ENCODE measurements at regions not wholly inside any gene's neighbourhood (a gene's known extent, or its start where the extent isn't known, plus 50 kb on each side); places are given as distances from the start of the nearest gene placed in this dataset.

- Histone ChIP-seq H3K9ac (ENCODE audit: low read depth, low read length) (no peak overlapping the region), H3K9me3 (ENCODE audit: insufficient read depth, low read depth, low read length) (no peaks in the 10 kb centered on the region; the same call in 1 of the 2 replicates), H3K27me3 (ENCODE audit: insufficient read depth, low read length) (no peaks in the 10 kb centered on the region), H3K27ac (ENCODE audit: low read length) (no peak overlapping the region), H3K36me3 (ENCODE audit: insufficient read depth, low read depth, low read length) (no peaks in the 10 kb centered on the region), H3K4me3 (ENCODE audit: low read length) (no peak overlapping the region), H3K4me1 (ENCODE audit: insufficient read depth, low read length) (no peaks in the 10 kb centered on the region)
These were observed 339.0 kb downstream of the RWDD3 start for GRCh38 chr1:95572962-95573361.

- Histone ChIP-seq H3K9ac (ENCODE audit: low read depth, low read length) (no peak overlapping the region), H3K9me3 (ENCODE audit: insufficient read depth, low read depth, low read length) (no peaks in the 10 kb centered on the region; the same call in 1 of the 2 replicates), H3K4me1 (ENCODE audit: insufficient read depth, low read length) (no peaks in the 10 kb centered on the region), H3K27me3 (ENCODE audit: insufficient read depth, low read length) (no peaks in the 10 kb centered on the region), H3K27ac (ENCODE audit: low read length) (no peak overlapping the region), H3K4me3 (ENCODE audit: low read length) (no peak overlapping the region), H3K36me3 (ENCODE audit: insufficient read depth, low read depth, low read length) (no peaks in the 10 kb centered on the region)
These were observed 341.3 kb downstream of the RWDD3 start for GRCh38 chr1:95575291-95575690.

GRCh38 chr1:95578462-95578861 lies 344.5 kb downstream of the RWDD3 start:
- no peak overlapping the region for H3K9ac ChIP-seq (ENCODE audit: low read depth, low read length)
- no peak overlapping the region for H3K4me3 ChIP-seq (ENCODE audit: low read length)
- no peak overlapping the region for H3K27ac ChIP-seq (ENCODE audit: low read length)
- H3K4me1 ChIP-seq (ENCODE audit: insufficient read depth, low read length), result peaks cover 13% of the 10 kb centered on the region; the same call in 1 of the 2 replicates
- H3K27me3 ChIP-seq (ENCODE audit: insufficient read depth, low read length), result no peaks in the 10 kb centered on the region
- H3K36me3 ChIP-seq (ENCODE audit: insufficient read depth, low read depth, low read length), result no peaks in the 10 kb centered on the region
- no peaks in the 10 kb centered on the region for H3K9me3 ChIP-seq (ENCODE audit: insufficient read depth, low read depth, low read length)

- H3K9ac ChIP-seq (ENCODE audit: low read depth, low read length), result no peak overlapping the region
- H3K4me1 ChIP-seq (ENCODE audit: insufficient read depth, low read length), result peaks cover 19% of the 10 kb centered on the region
- H3K36me3 ChIP-seq (ENCODE audit: insufficient read depth, low read depth, low read length), result no peaks in the 10 kb centered on the region
- H3K4me3 ChIP-seq (ENCODE audit: low read length), result peak overlapping the region; percentile 5; the same call in 1 of the 2 replicates
- no peak overlapping the region for H3K27ac ChIP-seq (ENCODE audit: low read length)
- H3K9me3 ChIP-seq (ENCODE audit: insufficient read depth, low read depth, low read length), result no peaks in the 10 kb centered on the region
- H3K27me3 ChIP-seq (ENCODE audit: insufficient read depth, low read length), result no peaks in the 10 kb centered on the region
These were observed 348.2 kb downstream of the RWDD3 start for GRCh38 chr1:95582191-95582590.

- no peak overlapping the region for H3K9ac ChIP-seq (ENCODE audit: low read depth, low read length)
- no peak overlapping the region for H3K27ac ChIP-seq (ENCODE audit: low read length)
- H3K4me1 ChIP-seq (ENCODE audit: insufficient read depth, low read length), result peaks cover 19% of the 10 kb centered on the region
- H3K4me3 ChIP-seq (ENCODE audit: low read length), result peak overlapping the region; percentile 5; the same call in 1 of the 2 replicates
- H3K27me3 ChIP-seq (ENCODE audit: insufficient read depth, low read length), result no peaks in the 10 kb centered on the region
- H3K36me3 ChIP-seq (ENCODE audit: insufficient read depth, low read depth, low read length), result no peaks in the 10 kb centered on the region
- no peaks in the 10 kb centered on the region for H3K9me3 ChIP-seq (ENCODE audit: insufficient read depth, low read depth, low read length)
These were observed 348.7 kb downstream of the RWDD3 start for GRCh38 chr1:95582746-95583145.

- Histone ChIP-seq H3K4me1 (ENCODE audit: insufficient read depth, low read length) (peaks cover 19% of the 10 kb centered on the region), H3K27ac (ENCODE audit: low read length) (no peak overlapping the region), H3K4me3 (ENCODE audit: low read length) (no peak overlapping the region), H3K9me3 (ENCODE audit: insufficient read depth, low read depth, low read length) (no peaks in the 10 kb centered on the region), H3K36me3 (ENCODE audit: insufficient read depth, low read depth, low read length) (no peaks in the 10 kb centered on the region), H3K27me3 (ENCODE audit: insufficient read depth, low read length) (no peaks in the 10 kb centered on the region), H3K9ac (ENCODE audit: low read depth, low read length) (no peak overlapping the region)
These were observed 349.7 kb downstream of the RWDD3 start for GRCh38 chr1:95583661-95584210.

GRCh38 chr1:95584315-95584714 lies 350.3 kb downstream of the RWDD3 start:
- H3K27ac ChIP-seq (ENCODE audit: low read length), result no peak overlapping the region
- H3K9me3 ChIP-seq (ENCODE audit: insufficient read depth, low read depth, low read length), result no peaks in the 10 kb centered on the region
- H3K36me3 ChIP-seq (ENCODE audit: insufficient read depth, low read depth, low read length), result no peaks in the 10 kb centered on the region
- H3K9ac ChIP-seq (ENCODE audit: low read depth, low read length), result no peak overlapping the region
- H3K4me3 ChIP-seq (ENCODE audit: low read length), result no peak overlapping the region
- H3K4me1 ChIP-seq (ENCODE audit: insufficient read depth, low read length), result peaks cover 19% of the 10 kb centered on the region
- H3K27me3 ChIP-seq (ENCODE audit: insufficient read depth, low read length), result no peaks in the 10 kb centered on the region

- Histone ChIP-seq H3K9me3 (ENCODE audit: insufficient read depth, low read depth, low read length) (no peaks in the 10 kb centered on the region), H3K27ac (ENCODE audit: low read length) (no peak overlapping the region), H3K4me3 (ENCODE audit: low read length) (no peak overlapping the region), H3K9ac (ENCODE audit: low read depth, low read length) (no peak overlapping the region), H3K4me1 (ENCODE audit: insufficient read depth, low read length) (no peaks in the 10 kb centered on the region; the same call in 1 of the 2 replicates), H3K27me3 (ENCODE audit: insufficient read depth, low read length) (no peaks in the 10 kb centered on the region), H3K36me3 (ENCODE audit: insufficient read depth, low read depth, low read length) (no peaks in the 10 kb centered on the region)
These were observed 370.8 kb downstream of the RWDD3 start for GRCh38 chr1:95604771-95605170.

- Histone ChIP-seq H3K9me3 (ENCODE audit: insufficient read depth, low read depth, low read length) (no peaks in the 10 kb centered on the region), H3K36me3 (ENCODE audit: insufficient read depth, low read depth, low read length) (no peaks in the 10 kb centered on the region), H3K9ac (ENCODE audit: low read depth, low read length) (no peak overlapping the region), H3K27me3 (ENCODE audit: insufficient read depth, low read length) (no peaks in the 10 kb centered on the region), H3K27ac (ENCODE audit: low read length) (no peak overlapping the region), H3K4me1 (ENCODE audit: insufficient read depth, low read length) (no peaks in the 10 kb centered on the region; the same call in 1 of the 2 replicates), H3K4me3 (ENCODE audit: low read length) (no peak overlapping the region)
These were observed 380.2 kb downstream of the RWDD3 start for GRCh38 chr1:95614197-95614596.

- no peaks in the 10 kb centered on the region; the same call in 1 of the 2 replicates for H3K4me1 ChIP-seq (ENCODE audit: insufficient read depth, low read length)
- H3K36me3 ChIP-seq (ENCODE audit: insufficient read depth, low read depth, low read length), result no peaks in the 10 kb centered on the region
- H3K4me3 ChIP-seq (ENCODE audit: low read length), result no peak overlapping the region
- H3K9me3 ChIP-seq (ENCODE audit: insufficient read depth, low read depth, low read length), result no peaks in the 10 kb centered on the region
- no peak overlapping the region for H3K9ac ChIP-seq (ENCODE audit: low read depth, low read length)
- H3K27ac ChIP-seq (ENCODE audit: low read length), result no peak overlapping the region
- H3K27me3 ChIP-seq (ENCODE audit: insufficient read depth, low read length), result no peaks in the 10 kb centered on the region
These were observed 381.4 kb downstream of the RWDD3 start for GRCh38 chr1:95615421-95615820.

- no peak overlapping the region for H3K4me3 ChIP-seq (ENCODE audit: low read length)
- no peak overlapping the region for H3K9ac ChIP-seq (ENCODE audit: low read depth, low read length)
- H3K27me3 ChIP-seq (ENCODE audit: insufficient read depth, low read length), result no peaks in the 10 kb centered on the region
- no peaks in the 10 kb centered on the region for H3K9me3 ChIP-seq (ENCODE audit: insufficient read depth, low read depth, low read length)
- no peak overlapping the region for H3K27ac ChIP-seq (ENCODE audit: low read length)
- no peaks in the 10 kb centered on the region for H3K36me3 ChIP-seq (ENCODE audit: insufficient read depth, low read depth, low read length)
- H3K4me1 ChIP-seq (ENCODE audit: insufficient read depth, low read length), result no peaks in the 10 kb centered on the region
These were observed 386.1 kb downstream of the RWDD3 start for GRCh38 chr1:95620076-95620475.

- Histone ChIP-seq H3K4me3 (ENCODE audit: low read length) (no peak overlapping the region), H3K27me3 (ENCODE audit: insufficient read depth, low read length) (no peaks in the 10 kb centered on the region), H3K4me1 (ENCODE audit: insufficient read depth, low read length) (no peaks in the 10 kb centered on the region), H3K9me3 (ENCODE audit: insufficient read depth, low read depth, low read length) (no peaks in the 10 kb centered on the region), H3K9ac (ENCODE audit: low read depth, low read length) (no peak overlapping the region), H3K36me3 (ENCODE audit: insufficient read depth, low read depth, low read length) (no peaks in the 10 kb centered on the region), H3K27ac (ENCODE audit: low read length) (no peak overlapping the region)
These were observed 388.6 kb downstream of the RWDD3 start for GRCh38 chr1:95622609-95623008.
